ENCODE measurements at regions not wholly inside any gene's neighbourhood (a gene's known extent, or its start where the extent isn't known, plus 50 kb on each side); places are given as distances from the start of the nearest gene placed in this dataset.

GRCh38 chr13:56861476-56861875 lies 279.2 kb upstream of the PRR20A start:
- TF ChIP-seq, protein P1, sequence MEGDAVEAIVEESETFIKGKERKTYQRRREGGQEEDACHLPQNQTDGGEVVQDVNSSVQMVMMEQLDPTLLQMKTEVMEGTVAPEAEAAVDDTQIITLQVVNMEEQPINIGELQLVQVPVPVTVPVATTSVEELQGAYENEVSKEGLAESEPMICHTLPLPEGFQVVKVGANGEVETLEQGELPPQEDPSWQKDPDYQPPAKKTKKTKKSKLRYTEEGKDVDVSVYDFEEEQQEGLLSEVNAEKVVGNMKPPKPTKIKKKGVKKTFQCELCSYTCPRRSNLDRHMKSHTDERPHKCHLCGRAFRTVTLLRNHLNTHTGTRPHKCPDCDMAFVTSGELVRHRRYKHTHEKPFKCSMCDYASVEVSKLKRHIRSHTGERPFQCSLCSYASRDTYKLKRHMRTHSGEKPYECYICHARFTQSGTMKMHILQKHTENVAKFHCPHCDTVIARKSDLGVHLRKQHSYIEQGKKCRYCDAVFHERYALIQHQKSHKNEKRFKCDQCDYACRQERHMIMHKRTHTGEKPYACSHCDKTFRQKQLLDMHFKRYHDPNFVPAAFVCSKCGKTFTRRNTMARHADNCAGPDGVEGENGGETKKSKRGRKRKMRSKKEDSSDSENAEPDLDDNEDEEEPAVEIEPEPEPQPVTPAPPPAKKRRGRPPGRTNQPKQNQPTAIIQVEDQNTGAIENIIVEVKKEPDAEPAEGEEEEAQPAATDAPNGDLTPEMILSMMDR (IDR thresholded peaks at IDR 0.05) = no peak
- no peak for TF ChIP-seq POLR2A (IDR thresholded peaks at IDR 0.05)

Data from heart left ventricle (tissue), 13 donors.